GM19438 (cell line): ENCODE measurements at regions not wholly inside any gene's neighbourhood (a gene's known extent, or its start where the extent isn't known, plus 50 kb on each side); places are given as distances from the start of the nearest gene placed in this dataset.

Source experiments
- ATAC-seq: cut with Tn5 transposase; IDR thresholded peaks from one replicate; pipeline ENCODE4 v1.9.1; 2021; ENCODE audit warnings: low read depth; ENCODE audit not compliant: unreplicated experiment

- no peak for ATAC-seq
These were observed 67.9 kb upstream of the CHL1 start for GRCh38 chr3:128515-129172.

GRCh38 chr3:131151-131888 is 65.2 kb upstream of the CHL1 start:
- no peak for ATAC-seq

- no peak for ATAC-seq
These were observed 64.2 kb upstream of the CHL1 start for GRCh38 chr3:132378-132777.

GRCh38 chr3:132904-133303 is 63.7 kb upstream of the CHL1 start:
- ATAC-seq = no peak

GRCh38 chr3:140748-141330 is 55.7 kb upstream of the CHL1 start:
- ATAC-seq = no peak
